GM23338 (cell line): ENCODE measurements at regions not wholly inside any gene's neighbourhood (a gene's known extent, or its start where the extent isn't known, plus 50 kb on each side); places are given as distances from the start of the nearest gene placed in this dataset.

ENCODE experiments used
- ATAC-seq: fragments of 200-7000 bp; cut with Tn5 transposase; 3 replicates; pipeline ENCODE4 v1.9.1; 2020
- DNase-seq: peaks from one replicate; pipeline ENCODE4 v3.0.0-alpha.2; 2015; ENCODE audit warnings: low spot score
- H2AFZ ChIP-seq: fragments of 200-600 bp; sonication (generic); 2 replicates; pipeline ENCODE4 v1.8.0; 2016; ENCODE audit warnings: antibody characterized with exemption, mild to moderate bottlenecking, moderate library complexity
- H3F3A ChIP-seq: fragments of 200-600 bp; sonication (generic); replicated peaks from 2 replicates; pipeline ENCODE4 v1.8.0; 2017; ENCODE audit warnings: antibody characterized with exemption, mixed run types, low read depth
- H3K27ac ChIP-seq: fragments of 200-600 bp; sonication (generic); 2 replicates; pipeline ENCODE4 v1.6.1; 2016; ENCODE audit warnings: low read depth
- H3K27me3 ChIP-seq: fragments of 200-600 bp; sonication (generic); 2 replicates; pipeline ENCODE4 v1.8.0; 2016; ENCODE audit warnings: mild to moderate bottlenecking, mixed run types, moderate library complexity; ENCODE audit not compliant: insufficient read depth
- H3K36me3 ChIP-seq: fragments of 200-600 bp; sonication (generic); 2 replicates; pipeline ENCODE4 v1.8.0; 2016; ENCODE audit warnings: mild to moderate bottlenecking; ENCODE audit not compliant: insufficient read depth
- H3K4me1 ChIP-seq: fragments of 200-600 bp; sonication (generic); 2 replicates; pipeline ENCODE4 v1.8.0; 2016; ENCODE audit warnings: mild to moderate bottlenecking, moderate library complexity; ENCODE audit not compliant: insufficient read depth
- H3K4me2 ChIP-seq: fragments of 200-600 bp; sonication (generic); 2 replicates; pipeline ENCODE4 v1.7.1; 2017; ENCODE audit warnings: mixed run types
- H3K4me3 ChIP-seq: fragments of 200-600 bp; sonication (generic); 2 replicates; pipeline ENCODE4 v1.6.1; 2016; ENCODE audit warnings: mixed run types
- H3K79me2 ChIP-seq: fragments of 200-600 bp; sonication (generic); replicated peaks from 2 replicates; pipeline ENCODE4 v1.8.0; 2017; ENCODE audit warnings: mild to moderate bottlenecking; ENCODE audit not compliant: insufficient read depth
- H3K9me2 ChIP-seq: fragments of 200-600 bp; sonication (generic); 2 replicates; pipeline ENCODE4 v1.8.0; 2017; ENCODE audit not compliant: insufficient read depth
- H4K20me1 ChIP-seq: fragments of 200-600 bp; sonication (generic); replicated peaks from 2 replicates; pipeline ENCODE4 v1.8.0; 2017; ENCODE audit warnings: mild to moderate bottlenecking; ENCODE audit not compliant: insufficient read depth
- H3K27ac Mint-ChIP-seq: 2 replicates; pipeline ENCODE4 v1.8.0; 2020; ENCODE audit warnings: inconsistent platforms, mild to moderate bottlenecking, moderate library complexity, mixed read lengths
- H3K27me3 Mint-ChIP-seq: 3 replicates; pipeline ENCODE4 v1.8.0; 2022; ENCODE audit warnings: low read depth, mild to moderate bottlenecking, moderate library complexity, mixed read lengths, inconsistent platforms; ENCODE audit not compliant: insufficient read depth, poor library complexity
- H3K36me3 Mint-ChIP-seq: 3 replicates; pipeline ENCODE4 v1.8.0; 2021; ENCODE audit warnings: low read depth, mild to moderate bottlenecking, inconsistent platforms, moderate library complexity, mixed read lengths
- H3K4me1 Mint-ChIP-seq: 3 replicates; pipeline ENCODE4 v1.8.0; 2020; ENCODE audit warnings: mild to moderate bottlenecking, inconsistent platforms, mixed read lengths
- H3K4me3 Mint-ChIP-seq: 3 replicates; pipeline ENCODE4 v1.8.0; 2021; ENCODE audit warnings: moderate library complexity, mild to moderate bottlenecking, inconsistent platforms, mixed read lengths
- H3K9me3 Mint-ChIP-seq: 3 replicates; pipeline ENCODE4 v1.8.0; 2020; ENCODE audit warnings: moderate library complexity, mild to moderate bottlenecking, inconsistent platforms, mixed read lengths
- CREB1 ChIP-seq: fragments of 250-450 bp; sonication (Bioruptor Pico); IDR thresholded peaks from 2 replicates; pipeline ENCODE4 v1.5.0; 2020; ENCODE audit warnings: low read depth, mild to moderate bottlenecking, moderate library complexity
- EZH2 ChIP-seq: fragments of 200-600 bp; sonication (generic); IDR thresholded peaks from one replicate; pipeline ENCODE4 v1.8.0; 2017; ENCODE audit warnings: antibody characterized with exemption, mild to moderate bottlenecking, low read depth; ENCODE audit not compliant: unreplicated experiment
- EZH2phosphoT487 ChIP-seq: fragments of 200-600 bp; sonication (generic); IDR thresholded peaks from one replicate; pipeline ENCODE4 v1.8.1; 2018; ENCODE audit warnings: antibody characterized with exemption; ENCODE audit not compliant: unreplicated experiment
- JUNB ChIP-seq: IDR thresholded peaks from one replicate; pipeline ENCODE4 v1.6.1; 2016; ENCODE audit warnings: antibody characterized with exemption; ENCODE audit not compliant: unreplicated experiment
- NANOG ChIP-seq: IDR thresholded peaks from 2 replicates; pipeline ENCODE4 v1.6.1; 2016; ENCODE audit warnings: antibody characterized with exemption, borderline replicate concordance
- POLR2AphosphoS5 ChIP-seq: IDR thresholded peaks from 2 replicates; pipeline ENCODE4 v1.6.1; 2016; ENCODE audit warnings: antibody characterized with exemption, low read depth
- STAT1 ChIP-seq: IDR thresholded peaks from one replicate; pipeline ENCODE4 v1.6.1; 2016; ENCODE audit warnings: antibody characterized with exemption; ENCODE audit not compliant: unreplicated experiment
- ZNF114 ChIP-seq: fragments of 250-450 bp; sonication (Bioruptor Pico); IDR thresholded peaks from 2 replicates; pipeline ENCODE4 v1.5.0; 2020; ENCODE audit warnings: mild to moderate bottlenecking, moderate library complexity
- ZNF331 ChIP-seq: fragments of 250-450 bp; sonication (Bioruptor Pico); IDR thresholded peaks from 2 replicates; pipeline ENCODE4 v1.5.0; 2020; ENCODE audit warnings: low read depth, mild to moderate bottlenecking, moderate library complexity
- TF ChIP-seq, protein P1 (sequence below): IDR thresholded peaks from one replicate; pipeline ENCODE4 v1.6.1; 2018; ENCODE audit warnings: antibody characterized with exemption; ENCODE audit not compliant: unreplicated experiment
- TF ChIP-seq, protein P2 (sequence below): IDR thresholded peaks from 2 replicates; pipeline ENCODE4 v1.6.1; 2016; ENCODE audit warnings: antibody characterized with exemption

DNA sequence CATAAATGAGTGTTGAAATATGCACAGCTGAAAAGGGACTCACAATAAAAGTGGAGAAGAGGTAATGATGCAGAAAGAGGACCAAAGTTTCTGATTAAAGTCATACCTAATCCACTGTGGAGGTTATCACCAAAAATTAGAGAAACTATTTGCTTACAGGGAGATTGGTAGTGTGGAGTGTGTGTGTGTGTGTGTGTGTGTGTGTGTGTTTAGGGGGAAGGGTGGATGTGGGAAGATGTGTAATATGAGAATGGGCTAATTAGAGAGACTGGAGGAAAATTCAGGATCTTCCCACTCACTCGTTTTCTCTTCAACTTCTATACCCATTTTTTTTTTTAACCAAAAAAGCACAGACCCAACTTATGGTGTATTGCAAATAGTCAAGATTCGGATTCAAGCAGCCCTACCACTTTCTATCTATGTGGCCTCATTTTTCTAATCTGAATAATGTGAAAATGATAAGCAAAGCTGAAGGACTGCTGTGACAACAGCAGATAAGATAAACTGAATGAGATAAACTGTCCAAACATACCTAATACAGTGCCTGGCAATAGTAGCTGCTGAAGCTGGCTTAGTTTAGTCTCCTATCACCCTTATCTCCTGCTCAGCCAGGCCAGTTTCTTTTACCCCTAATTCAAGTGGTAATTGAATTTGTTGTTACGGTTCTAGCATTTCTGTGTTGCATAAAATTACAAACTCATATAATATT is 501.1 kb downstream of the KDM4C start (continued):
- TF ChIP-seq, protein P1, sequence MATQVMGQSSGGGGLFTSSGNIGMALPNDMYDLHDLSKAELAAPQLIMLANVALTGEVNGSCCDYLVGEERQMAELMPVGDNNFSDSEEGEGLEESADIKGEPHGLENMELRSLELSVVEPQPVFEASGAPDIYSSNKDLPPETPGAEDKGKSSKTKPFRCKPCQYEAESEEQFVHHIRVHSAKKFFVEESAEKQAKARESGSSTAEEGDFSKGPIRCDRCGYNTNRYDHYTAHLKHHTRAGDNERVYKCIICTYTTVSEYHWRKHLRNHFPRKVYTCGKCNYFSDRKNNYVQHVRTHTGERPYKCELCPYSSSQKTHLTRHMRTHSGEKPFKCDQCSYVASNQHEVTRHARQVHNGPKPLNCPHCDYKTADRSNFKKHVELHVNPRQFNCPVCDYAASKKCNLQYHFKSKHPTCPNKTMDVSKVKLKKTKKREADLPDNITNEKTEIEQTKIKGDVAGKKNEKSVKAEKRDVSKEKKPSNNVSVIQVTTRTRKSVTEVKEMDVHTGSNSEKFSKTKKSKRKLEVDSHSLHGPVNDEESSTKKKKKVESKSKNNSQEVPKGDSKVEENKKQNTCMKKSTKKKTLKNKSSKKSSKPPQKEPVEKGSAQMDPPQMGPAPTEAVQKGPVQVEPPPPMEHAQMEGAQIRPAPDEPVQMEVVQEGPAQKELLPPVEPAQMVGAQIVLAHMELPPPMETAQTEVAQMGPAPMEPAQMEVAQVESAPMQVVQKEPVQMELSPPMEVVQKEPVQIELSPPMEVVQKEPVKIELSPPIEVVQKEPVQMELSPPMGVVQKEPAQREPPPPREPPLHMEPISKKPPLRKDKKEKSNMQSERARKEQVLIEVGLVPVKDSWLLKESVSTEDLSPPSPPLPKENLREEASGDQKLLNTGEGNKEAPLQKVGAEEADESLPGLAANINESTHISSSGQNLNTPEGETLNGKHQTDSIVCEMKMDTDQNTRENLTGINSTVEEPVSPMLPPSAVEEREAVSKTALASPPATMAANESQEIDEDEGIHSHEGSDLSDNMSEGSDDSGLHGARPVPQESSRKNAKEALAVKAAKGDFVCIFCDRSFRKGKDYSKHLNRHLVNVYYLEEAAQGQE: no peak
- TF ChIP-seq, protein P2, sequence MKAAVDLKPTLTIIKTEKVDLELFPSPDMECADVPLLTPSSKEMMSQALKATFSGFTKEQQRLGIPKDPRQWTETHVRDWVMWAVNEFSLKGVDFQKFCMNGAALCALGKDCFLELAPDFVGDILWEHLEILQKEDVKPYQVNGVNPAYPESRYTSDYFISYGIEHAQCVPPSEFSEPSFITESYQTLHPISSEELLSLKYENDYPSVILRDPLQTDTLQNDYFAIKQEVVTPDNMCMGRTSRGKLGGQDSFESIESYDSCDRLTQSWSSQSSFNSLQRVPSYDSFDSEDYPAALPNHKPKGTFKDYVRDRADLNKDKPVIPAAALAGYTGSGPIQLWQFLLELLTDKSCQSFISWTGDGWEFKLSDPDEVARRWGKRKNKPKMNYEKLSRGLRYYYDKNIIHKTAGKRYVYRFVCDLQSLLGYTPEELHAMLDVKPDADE: no peak

DNA sequence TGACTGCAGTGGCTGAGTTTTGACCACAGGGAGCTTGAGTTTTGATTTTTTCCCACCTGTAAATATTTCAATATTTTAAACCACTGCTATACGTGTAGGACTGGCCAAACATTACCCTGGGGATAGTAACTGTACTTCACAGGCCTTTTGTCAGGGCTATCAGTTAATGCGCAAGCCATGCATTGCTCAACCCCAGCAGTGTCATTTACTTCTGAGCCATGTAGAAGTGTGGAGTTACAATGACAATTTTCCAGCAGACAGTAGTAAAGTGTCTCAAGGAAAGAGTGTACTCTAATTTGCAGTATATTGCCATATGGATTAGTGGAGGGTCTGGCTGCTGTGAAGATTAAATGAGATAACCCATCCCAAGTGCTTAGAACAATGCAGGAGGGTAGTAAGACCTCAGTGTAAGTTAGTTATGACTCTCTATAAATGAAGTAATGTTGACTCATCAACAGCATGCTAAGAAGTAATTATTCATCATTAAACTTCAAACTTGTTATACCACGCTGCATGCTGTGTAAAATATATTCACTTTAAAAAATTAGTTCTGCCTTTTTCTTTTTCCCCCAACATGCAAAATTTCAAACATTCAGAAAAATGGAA is 489.2 kb downstream of the KDM4C start:
- Histone ChIP-seq H3K36me3 (no peaks in the 10 kb centered on the region; the same call in 1 of the 2 replicates), H3F3A (no peaks in the 10 kb centered on the region), H3K27ac (no peak overlapping the region), H2AFZ (0 out of 2 replicates have a peak overlapping the region, but pooled peaks have one; percentile 60), H4K20me1 (no peaks in the 10 kb centered on the region), H3K27me3 (no peaks in the 10 kb centered on the region), H3K9me2 (no peaks in the 10 kb centered on the region), H3K4me2 (no peak overlapping the region), H3K4me1 (no peaks in the 10 kb centered on the region), H3K4me3 (no peak overlapping the region), H3K79me2 (no peaks in the 10 kb centered on the region)
- no peak for TF ChIP-seq ZNF331 (CRISPR knock-in tag)
- TF ChIP-seq CREB1 (CRISPR knock-in tag): no peak
- TF ChIP-seq EZH2: no peak
- TF ChIP-seq, protein P2: no peak
- TF ChIP-seq ZNF114: no peak
- no peak for TF ChIP-seq JUNB
- no peak for TF ChIP-seq EZH2phosphoT487
- TF ChIP-seq POLR2AphosphoS5: no peak
- TF ChIP-seq, protein P1: no peak
- no peak for TF ChIP-seq NANOG
- no peak for TF ChIP-seq STAT1
- no peaks in the 10 kb centered on the region; the same call in 2 of the 3 replicates for H3K4me1 Mint-ChIP-seq
- no peak overlapping the region for H3K4me3 Mint-ChIP-seq
- no peaks in the 10 kb centered on the region for H3K9me3 Mint-ChIP-seq
- H3K27me3 Mint-ChIP-seq: no peaks in the 10 kb centered on the region
- no peak overlapping the region for H3K27ac Mint-ChIP-seq
- ATAC-seq: no peak
- H3K36me3 Mint-ChIP-seq: no peaks in the 10 kb centered on the region
- no peak for DNase-seq
